ENCODE measurements at regions not wholly inside any gene's neighbourhood (a gene's known extent, or its start where the extent isn't known, plus 50 kb on each side); places are given as distances from the start of the nearest gene placed in this dataset.

DNA sequence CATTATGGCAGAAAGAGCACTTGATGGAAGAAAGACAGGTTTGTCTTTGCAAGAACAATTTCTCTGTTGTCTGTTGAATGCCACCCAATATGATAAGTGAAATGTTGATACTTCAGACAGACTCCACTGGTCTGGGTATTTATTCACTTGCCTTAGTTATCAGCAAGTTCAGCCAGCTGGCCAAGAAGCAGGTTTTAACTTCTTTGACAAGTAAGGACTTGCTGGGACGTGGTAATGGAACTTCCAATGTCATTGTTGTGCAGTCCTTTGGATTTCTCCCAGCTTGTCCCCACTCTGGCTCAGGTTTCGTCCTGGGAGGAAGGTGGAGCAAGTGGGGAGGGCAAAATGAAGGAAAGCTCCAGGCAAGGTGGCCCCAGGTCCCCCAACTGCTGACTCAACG is 497.4 kb downstream of the RPS24 start:
- TF ChIP-seq ZBTB7A (IDR thresholded peaks at IDR 0.05; ENCODE audit: low read depth), result no peak
- no peak for TF ChIP-seq EGR1 (IDR thresholded peaks at IDR 0.05)
- TF ChIP-seq, protein P1, sequence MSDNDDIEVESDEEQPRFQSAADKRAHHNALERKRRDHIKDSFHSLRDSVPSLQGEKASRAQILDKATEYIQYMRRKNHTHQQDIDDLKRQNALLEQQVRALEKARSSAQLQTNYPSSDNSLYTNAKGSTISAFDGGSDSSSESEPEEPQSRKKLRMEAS (IDR thresholded peaks at IDR 0.05), result no peak
- no peak for TF ChIP-seq NFIC (IDR thresholded peaks at IDR 0.05)
- TF ChIP-seq, protein P2, sequence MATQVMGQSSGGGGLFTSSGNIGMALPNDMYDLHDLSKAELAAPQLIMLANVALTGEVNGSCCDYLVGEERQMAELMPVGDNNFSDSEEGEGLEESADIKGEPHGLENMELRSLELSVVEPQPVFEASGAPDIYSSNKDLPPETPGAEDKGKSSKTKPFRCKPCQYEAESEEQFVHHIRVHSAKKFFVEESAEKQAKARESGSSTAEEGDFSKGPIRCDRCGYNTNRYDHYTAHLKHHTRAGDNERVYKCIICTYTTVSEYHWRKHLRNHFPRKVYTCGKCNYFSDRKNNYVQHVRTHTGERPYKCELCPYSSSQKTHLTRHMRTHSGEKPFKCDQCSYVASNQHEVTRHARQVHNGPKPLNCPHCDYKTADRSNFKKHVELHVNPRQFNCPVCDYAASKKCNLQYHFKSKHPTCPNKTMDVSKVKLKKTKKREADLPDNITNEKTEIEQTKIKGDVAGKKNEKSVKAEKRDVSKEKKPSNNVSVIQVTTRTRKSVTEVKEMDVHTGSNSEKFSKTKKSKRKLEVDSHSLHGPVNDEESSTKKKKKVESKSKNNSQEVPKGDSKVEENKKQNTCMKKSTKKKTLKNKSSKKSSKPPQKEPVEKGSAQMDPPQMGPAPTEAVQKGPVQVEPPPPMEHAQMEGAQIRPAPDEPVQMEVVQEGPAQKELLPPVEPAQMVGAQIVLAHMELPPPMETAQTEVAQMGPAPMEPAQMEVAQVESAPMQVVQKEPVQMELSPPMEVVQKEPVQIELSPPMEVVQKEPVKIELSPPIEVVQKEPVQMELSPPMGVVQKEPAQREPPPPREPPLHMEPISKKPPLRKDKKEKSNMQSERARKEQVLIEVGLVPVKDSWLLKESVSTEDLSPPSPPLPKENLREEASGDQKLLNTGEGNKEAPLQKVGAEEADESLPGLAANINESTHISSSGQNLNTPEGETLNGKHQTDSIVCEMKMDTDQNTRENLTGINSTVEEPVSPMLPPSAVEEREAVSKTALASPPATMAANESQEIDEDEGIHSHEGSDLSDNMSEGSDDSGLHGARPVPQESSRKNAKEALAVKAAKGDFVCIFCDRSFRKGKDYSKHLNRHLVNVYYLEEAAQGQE (IDR thresholded peaks at IDR 0.05; ENCODE audit: low read depth), result no peak
- TF ChIP-seq, protein P3, sequence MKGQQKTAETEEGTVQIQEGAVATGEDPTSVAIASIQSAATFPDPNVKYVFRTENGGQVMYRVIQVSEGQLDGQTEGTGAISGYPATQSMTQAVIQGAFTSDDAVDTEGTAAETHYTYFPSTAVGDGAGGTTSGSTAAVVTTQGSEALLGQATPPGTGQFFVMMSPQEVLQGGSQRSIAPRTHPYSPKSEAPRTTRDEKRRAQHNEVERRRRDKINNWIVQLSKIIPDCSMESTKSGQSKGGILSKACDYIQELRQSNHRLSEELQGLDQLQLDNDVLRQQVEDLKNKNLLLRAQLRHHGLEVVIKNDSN (IDR thresholded peaks at IDR 0.05), result no peak

DNA sequence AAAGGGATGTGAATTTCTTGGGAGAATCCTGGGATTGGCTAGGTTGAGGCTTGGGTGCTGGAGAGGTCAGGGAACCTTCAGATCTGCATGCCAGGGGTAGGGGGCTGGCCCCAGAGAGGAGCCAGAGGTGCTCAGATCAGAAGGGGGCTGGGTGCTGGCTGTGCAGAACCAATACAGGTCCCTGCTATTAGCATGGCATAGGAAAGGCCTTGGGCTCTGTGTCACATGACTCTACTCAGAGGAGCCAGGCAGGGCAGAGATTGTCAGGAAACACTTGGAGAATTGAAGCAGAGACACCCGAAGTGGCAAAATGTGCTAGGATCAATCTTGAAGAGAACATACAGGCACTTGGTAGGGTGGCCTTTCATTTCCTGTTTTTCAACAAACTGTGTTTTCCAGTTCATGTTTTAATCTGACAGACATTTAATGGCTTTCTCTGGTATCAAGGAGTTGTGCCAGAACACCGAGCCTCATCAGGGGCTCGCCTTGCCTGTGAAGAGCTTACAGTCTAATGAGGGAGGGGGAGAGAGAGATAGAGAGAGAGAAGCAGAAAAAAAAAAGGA is 498.9 kb downstream of the RPS24 start:
- TF ChIP-seq, protein P1 (IDR thresholded peaks at IDR 0.05), result no peak
- TF ChIP-seq, protein P3 (IDR thresholded peaks at IDR 0.05), result peak; percentile 51

DNA sequence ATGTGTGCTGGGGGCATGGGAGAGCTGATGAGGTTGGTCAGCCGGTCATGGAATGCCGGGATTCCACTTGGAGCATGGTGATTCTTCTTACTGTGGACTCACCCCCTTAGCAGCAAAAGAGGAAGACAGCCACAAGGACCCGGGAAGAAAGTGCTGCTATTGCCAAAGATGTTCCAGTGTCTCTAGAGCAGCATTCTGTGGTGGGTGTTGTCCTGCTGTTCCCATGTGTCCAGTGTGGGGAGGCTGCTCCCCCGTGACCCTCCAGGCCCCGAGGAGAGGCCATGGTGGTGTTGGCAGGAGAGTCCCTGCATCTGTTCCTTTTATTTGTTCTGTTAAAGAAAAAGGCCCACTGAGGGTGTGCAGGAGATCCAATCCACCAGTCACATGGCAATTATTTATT is 499.4 kb downstream of the RPS24 start:
- TF ChIP-seq NFIC (IDR thresholded peaks at IDR 0.05), result no peak
- no peak for TF ChIP-seq TCF12 (IDR thresholded peaks at IDR 0.05; ENCODE audit: low read depth)
- no peak for TF ChIP-seq YY1 (IDR thresholded peaks at IDR 0.05; ENCODE audit: low read depth)
- no peak for TF ChIP-seq TAF1 (IDR thresholded peaks at IDR 0.05; ENCODE audit: low read depth)
- TF ChIP-seq CEBPB (IDR thresholded peaks at IDR 0.05), result no peak
- TF ChIP-seq, protein P2 (IDR thresholded peaks at IDR 0.05; ENCODE audit: low read depth), result no peak
- no peak for TF ChIP-seq FOXM1 (IDR thresholded peaks at IDR 0.05; ENCODE audit: borderline replicate concordance, low read depth)
- TF ChIP-seq ZBTB7A (IDR thresholded peaks at IDR 0.05; ENCODE audit: low read depth), result no peak
- TF ChIP-seq, protein P1 (IDR thresholded peaks at IDR 0.05), result no peak
- no peak for TF ChIP-seq RAD21 (IDR thresholded peaks at IDR 0.05; ENCODE audit: low read depth)
- TF ChIP-seq, protein P3 (IDR thresholded peaks at IDR 0.05), result no peak
- TF ChIP-seq TEAD4 (IDR thresholded peaks at IDR 0.05), result no peak
- no peak for TF ChIP-seq EGR1 (IDR thresholded peaks at IDR 0.05)

DNA sequence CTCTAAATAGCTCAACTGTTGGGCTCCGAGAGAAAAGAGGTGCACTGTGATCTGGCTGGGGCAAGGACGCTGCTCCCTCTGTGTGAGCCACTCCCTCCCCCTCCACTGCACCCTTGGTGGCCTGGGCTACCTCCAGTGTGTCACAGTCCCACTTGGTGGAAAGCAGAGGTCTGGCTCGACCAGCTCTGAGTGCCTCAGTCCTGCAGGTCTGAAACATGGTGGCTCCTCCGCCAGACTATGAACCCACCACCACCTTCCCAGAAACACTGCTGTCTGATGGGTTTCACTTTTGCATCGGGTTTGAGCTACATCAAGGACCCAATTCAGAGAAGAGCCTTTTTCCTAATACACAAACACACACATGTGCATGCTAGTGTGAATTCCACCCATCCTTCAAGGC is 500.1 kb downstream of the RPS24 start:
- TF ChIP-seq CREB1 (IDR thresholded peaks at IDR 0.05; ENCODE audit: low read depth) (no peak), FOXM1 (IDR thresholded peaks at IDR 0.05; ENCODE audit: borderline replicate concordance, low read depth) (no peak), TCF12 (IDR thresholded peaks at IDR 0.05; ENCODE audit: low read depth) (no peak), ZBTB7A (IDR thresholded peaks at IDR 0.05; ENCODE audit: low read depth) (no peak), RAD21 (IDR thresholded peaks at IDR 0.05; ENCODE audit: low read depth) (no peak), EP300 (IDR thresholded peaks at IDR 0.05; ENCODE audit: borderline replicate concordance) (no peak), TAF1 (IDR thresholded peaks at IDR 0.05; ENCODE audit: low read depth) (no peak), TEAD4 (IDR thresholded peaks at IDR 0.05) (no peak)
- TF ChIP-seq, protein P2 (IDR thresholded peaks at IDR 0.05; ENCODE audit: low read depth), result no peak

Measured in Ishikawa (cell line).